ENCODE measurements at regions not wholly inside any gene's neighbourhood (a gene's known extent, or its start where the extent isn't known, plus 50 kb on each side); places are given as distances from the start of the nearest gene placed in this dataset.

GRCh38 chr6:164693944-164694343 is 615.5 kb downstream of the C6orf118 start:
- FAIRE-seq: no peak
- no peak overlapping the region for H3K9ac ChIP-seq (ENCODE audit: insufficient read depth in 1 of 2, low read depth in 2 of 2, low read length in 2 of 2)
- ATAC-seq: no peak
- no peak for TF ChIP-seq U2AF2 (optimal IDR thresholded peaks at IDR 0.05; ENCODE audit: low read depth, low read length)
- TF ChIP-seq ZNF184 (CRISPR knock-in tag; IDR thresholded peaks at IDR 0.05): no peak
- TF ChIP-seq CBX5 (IDR thresholded peaks at IDR 0.05; ENCODE audit: borderline replicate concordance, low read depth): no peak
- TF ChIP-seq ZNF165 (CRISPR knock-in tag; IDR thresholded peaks at IDR 0.05; ENCODE audit: borderline replicate concordance): no peak
- no peak for TF ChIP-seq ZNF778 (CRISPR knock-in tag; IDR thresholded peaks at IDR 0.05)
- TF ChIP-seq XRCC5 (IDR thresholded peaks at IDR 0.05; ENCODE audit: low read depth, low read length): no peak
- no peak for TF ChIP-seq MGA (IDR thresholded peaks at IDR 0.05)
- TF ChIP-seq SNIP1 (IDR thresholded peaks at IDR 0.05; ENCODE audit: low read depth): no peak
- no peak for TF ChIP-seq ZBED1 (IDR thresholded peaks at IDR 0.05)
- TF ChIP-seq EP300 (IDR thresholded peaks at IDR 0.05; ENCODE audit: low read length): no peak
- no peak for TF ChIP-seq NR1H2 (CRISPR knock-in tag; IDR thresholded peaks at IDR 0.05)
- no peak for TF ChIP-seq TRIM28 (IDR thresholded peaks at IDR 0.05)
- no peak for TF ChIP-seq ZBTB7A (IDR thresholded peaks at IDR 0.05; ENCODE audit: borderline replicate concordance, control insufficient read depth, low read depth, low read length)
- no peak for TF ChIP-seq POLR2G (IDR thresholded peaks at IDR 0.05; ENCODE audit: low read depth, low read length)

More at GRCh38 chr6:164693944-164694343, 615.5 kb downstream of the C6orf118 start:
- intact Hi-C loops (cut with micrococcal nuclease) (no loop called here), in situ Hi-C loops (cut with MboI) (no loop called here)
- Histone ChIP-seq H3K9me1 (ENCODE audit: control insufficient read depth, insufficient read depth, low read length) (no peaks in the 10 kb centered on the region), H3K4me1 (replicated peaks in 1 of 2; ENCODE audit: control insufficient read depth in 2 of 2, insufficient read depth in 2 of 2, low read length in 2 of 2) (no peaks in the 10 kb centered on the region), H3K4me2 (ENCODE audit: insufficient read depth, low read length) (no peak overlapping the region), H3K27ac (ENCODE audit: extremely low read depth, low read depth, low read length) (no peak overlapping the region), H3K27me3 (ENCODE audit: control insufficient read depth in 2 of 2, insufficient read depth in 2 of 2, low read length in 2 of 2) (no peaks in the 10 kb centered on the region), H3K9me3 (replicated peaks; ENCODE audit: control insufficient read depth, insufficient read depth, low read depth, low read length) (no peaks in the 10 kb centered on the region; the same call in none of the 2 replicates), H2AFZ (ENCODE audit: low read depth, low read length) (no peak overlapping the region), H3K36me3 (ENCODE audit: control insufficient read depth, insufficient read depth, low read length) (no peaks in the 10 kb centered on the region), H3K4me3 (no peak overlapping the region), H4K20me1 (replicated peaks; ENCODE audit: control insufficient read depth, insufficient read depth, low read length) (no peaks in the 10 kb centered on the region), H3K79me2 (ENCODE audit: control insufficient read depth, insufficient read depth, low read length) (no peaks in the 10 kb centered on the region)
- BruUV-seq (replicated peaks): no TSS peak
- no peak for DNase-seq (ENCODE audit: extremely low read depth in 1 of 4, low spot score in 3 of 4)
- POLR2A ChIA-PET: no interaction called here
- WGBS (ENCODE audit: insufficient coverage, low coverage, missing lambda C conversion rate): 4% methylated on average over 4 of the region's 4 CpGs
- CTCF ChIA-PET (ENCODE audit: low intra/inter-chr PET ratio): no interaction called here

Measured in K562 (cell line).